GM19351 (cell line): ENCODE measurements at regions not wholly inside any gene's neighbourhood (a gene's known extent, or its start where the extent isn't known, plus 50 kb on each side); places are given as distances from the start of the nearest gene placed in this dataset.
A peak's percentile ranks its signal among the peaks of the same experiment; 100 is the strongest.
"Not testable (repeated sequence)": the region's sequence is repeated elsewhere in the genome, so short reads cannot be mapped to it uniquely, and the experiment has no call there.

Experiments
- ATAC-seq: cut with Tn5 transposase; IDR thresholded peaks from one replicate; pipeline ENCODE4 v1.9.1; 2021; ENCODE audit warnings: mild to moderate bottlenecking, moderate library complexity; ENCODE audit not compliant: unreplicated experiment

DNA sequence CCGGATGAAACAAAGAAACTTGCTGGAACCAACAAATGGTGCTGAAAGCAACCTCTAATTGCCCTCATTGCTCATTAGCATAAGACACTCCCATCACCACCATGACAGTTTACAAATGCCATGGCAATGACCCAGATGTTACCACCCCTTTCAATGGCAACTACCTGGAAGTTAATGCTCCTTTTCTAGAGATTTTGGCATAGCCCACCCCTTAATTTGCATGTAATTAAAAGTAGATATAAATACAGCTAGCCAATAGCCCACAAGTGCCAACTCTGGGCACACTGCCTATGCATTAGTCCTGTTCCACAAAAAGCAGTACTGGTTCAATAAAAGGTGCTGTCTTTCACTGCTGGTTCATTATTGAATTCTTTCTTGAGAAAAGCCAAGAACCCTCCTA, 410.3 kb upstream of the PPP1R2C start:
- no peak for ATAC-seq

DNA sequence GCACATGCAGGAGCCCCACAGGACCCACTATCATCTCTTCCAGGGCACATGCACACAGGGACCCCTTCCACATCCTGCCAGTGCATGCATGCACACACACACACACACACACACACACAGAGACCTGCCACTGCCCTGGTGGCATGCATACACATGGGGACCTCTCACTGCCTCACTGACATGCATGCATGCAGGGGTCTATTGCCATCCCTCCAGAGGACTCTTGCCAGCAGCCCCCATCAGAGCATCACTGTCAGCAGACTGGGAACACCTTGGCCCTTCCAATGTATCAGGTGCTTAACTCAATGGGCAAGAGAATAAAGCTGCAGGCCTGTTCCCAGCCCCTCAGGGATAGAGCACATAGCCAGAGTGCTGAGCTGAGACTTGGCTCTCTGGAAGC, 433.6 kb upstream of the PPP1R2C start:
- ATAC-seq: no peak

DNA sequence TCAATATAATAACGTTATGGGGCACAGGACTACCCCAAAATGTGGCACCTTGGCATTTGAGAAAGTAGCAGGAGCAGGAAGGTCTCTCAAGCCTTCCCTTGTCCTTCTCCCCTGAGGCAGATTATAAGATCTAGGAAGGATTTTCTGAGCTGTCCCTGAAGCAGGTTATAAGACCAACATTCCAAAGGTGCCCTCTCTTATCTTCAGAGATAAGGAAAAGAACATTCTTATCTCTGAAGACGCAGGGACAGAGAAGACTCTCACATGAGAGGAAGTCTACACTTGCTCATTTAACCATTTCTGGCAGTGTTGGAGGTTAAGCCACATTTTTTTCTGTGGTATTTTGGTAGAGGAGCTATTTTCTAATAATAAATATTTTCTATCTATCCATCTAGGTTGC, 437.9 kb upstream of the MAOA start:
- ATAC-seq: no peak

DNA sequence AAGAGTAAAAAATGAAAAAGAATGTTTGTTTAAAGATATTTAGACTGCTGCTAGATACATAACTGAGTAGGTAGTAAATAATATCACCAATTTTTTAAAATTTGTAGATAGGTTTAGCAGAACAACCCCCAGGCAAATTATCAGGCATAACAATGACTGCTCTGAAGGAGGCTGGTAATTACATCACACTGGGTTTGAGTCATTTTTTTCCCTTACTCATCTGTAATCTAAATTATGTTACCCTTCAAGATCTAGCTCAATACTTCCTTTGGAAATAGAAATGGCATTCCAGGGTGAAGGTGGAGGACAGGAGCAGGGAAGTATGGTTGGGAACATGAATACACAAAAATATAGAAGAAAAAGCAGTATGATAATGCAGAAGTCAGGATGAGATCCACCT, 431.6 kb upstream of the MAOA start:
- no peak for ATAC-seq

DNA sequence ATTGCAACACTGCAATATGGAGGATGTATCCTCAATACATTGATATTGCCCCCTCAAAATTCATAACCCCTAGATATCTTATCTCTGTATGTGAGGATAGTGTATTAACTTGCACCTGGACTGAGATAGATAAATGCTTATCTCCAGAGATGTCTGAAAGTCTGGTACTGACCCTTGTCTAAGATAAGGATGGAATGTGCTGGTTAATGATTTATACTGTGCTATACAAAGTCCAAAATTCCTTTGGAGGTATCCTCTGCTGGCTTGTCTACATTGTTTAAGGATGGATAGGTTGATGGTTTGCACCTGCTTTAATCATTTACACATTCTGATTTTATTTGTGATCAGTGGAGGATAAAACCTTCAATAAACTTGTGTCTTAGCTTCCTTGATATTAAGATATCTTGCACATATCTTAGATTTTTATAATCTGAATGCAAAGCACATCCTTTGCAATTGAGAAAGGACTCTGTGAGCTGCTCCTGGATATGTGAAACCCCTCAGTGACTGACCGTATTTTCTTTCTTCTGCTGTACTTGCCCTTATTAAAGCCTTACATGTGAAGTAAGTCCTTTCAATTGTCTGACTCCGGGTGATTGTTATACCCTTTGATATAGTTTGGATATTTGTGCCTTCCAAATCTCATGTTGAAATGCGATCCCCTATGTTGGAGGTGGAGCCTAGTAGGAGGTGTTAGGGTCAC, 430.3 kb upstream of the MAOA start:
- no peak for ATAC-seq

DNA sequence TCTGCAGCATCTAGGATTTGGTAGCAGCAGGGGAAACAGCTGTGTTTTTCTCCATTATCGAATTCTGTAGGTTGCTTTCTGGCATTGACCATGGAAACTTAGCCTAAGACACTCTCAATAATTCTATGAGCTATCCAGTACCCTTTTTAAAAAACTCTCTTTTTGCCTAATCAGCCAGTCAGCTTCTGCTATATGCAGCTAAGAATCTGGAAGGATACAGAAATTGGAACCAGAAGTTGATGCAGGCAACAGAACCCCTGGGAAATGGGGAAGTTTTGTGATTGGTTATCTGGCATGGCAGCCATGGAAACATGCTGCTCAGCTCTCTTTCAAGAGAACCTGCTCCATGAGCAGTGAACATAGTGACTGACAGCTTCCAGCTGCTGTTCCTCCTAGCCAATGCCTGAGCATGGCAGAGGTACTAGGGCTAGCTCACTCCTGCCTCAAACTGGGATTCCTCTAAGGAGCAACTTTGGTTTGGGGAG, 417.6 kb upstream of the MAOA start:
- ATAC-seq: no peak

DNA sequence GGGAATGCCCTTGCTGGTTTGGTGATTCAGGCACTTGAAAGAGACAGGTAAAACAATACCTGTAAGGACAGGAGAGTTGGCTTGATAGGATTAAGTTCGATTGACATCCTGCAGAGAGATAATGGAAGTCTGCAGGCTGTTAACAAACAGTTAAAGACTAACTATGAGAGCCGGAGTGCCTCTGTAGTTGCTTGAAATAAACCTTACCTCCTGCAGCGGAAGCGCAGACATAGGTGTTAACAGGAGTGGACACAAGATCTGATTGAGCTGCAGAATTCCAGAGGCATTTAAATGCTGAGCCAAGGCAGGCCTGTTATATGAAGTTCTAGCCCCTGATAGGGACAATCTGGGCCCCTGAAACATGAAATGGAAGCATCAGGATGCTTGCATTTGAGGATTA, 416.7 kb upstream of the MAOA start:
- ATAC-seq: no peak

DNA sequence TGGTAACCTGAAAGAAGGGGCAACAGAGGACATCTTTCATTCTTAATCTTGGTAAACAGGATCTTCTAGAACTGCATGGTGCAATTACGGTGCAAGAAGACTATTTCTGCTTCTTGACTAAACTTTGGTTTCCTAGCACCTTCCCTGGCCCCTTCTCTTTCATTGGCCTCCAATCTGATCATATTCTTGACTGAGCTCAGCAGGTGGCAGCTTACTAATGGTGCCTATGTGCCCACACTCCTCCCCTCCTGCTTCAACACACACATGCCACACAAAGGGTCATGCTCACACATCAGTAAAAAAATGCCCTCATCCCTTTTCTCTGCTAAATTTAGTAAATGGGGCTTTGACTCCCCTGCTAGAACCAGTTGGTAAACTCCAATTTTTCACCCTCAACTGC, 400.5 kb upstream of the MAOA start:
- ATAC-seq: no peak

DNA sequence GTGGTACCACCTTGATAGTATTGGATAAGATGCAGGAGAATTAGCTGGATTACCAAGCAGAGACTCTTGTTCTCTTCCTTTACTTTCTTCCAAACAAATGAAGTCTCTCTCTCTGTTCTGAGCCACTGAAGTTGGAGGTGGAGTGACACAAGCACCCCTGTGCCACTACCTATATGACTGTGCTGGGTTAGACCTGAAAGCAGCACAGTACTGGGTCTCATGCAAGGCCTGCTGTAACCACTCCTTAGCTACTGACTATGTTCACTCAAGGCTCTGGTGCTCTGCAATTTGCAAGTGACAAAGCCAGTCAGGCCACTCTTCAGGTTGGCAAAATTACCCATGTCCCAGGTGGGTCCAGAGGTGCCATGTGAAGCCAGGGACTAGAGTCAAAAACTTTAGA, 389.6 kb upstream of the MAOA start:
- peak; percentile 63 for ATAC-seq

DNA sequence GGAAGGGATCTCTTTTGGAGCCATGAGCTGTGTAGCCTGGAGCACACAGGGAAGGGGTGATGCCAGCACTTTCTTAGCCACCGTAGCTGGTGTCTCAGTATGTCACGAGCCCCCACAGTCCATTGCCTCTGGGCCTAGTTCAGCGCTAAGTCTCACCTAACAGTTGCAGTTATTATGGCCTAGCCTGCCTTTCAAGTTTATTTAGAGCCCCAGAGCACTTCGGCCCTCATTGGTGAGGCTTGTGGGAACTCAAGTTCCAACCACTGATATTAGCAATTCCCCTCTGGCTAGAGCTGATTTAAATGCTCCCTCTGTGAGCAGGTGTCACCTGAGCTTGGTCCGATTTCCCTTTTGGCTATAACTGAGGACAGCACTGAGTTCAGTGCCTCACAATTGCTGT, 388.4 kb upstream of the MAOA start:
- no peak for ATAC-seq

DNA sequence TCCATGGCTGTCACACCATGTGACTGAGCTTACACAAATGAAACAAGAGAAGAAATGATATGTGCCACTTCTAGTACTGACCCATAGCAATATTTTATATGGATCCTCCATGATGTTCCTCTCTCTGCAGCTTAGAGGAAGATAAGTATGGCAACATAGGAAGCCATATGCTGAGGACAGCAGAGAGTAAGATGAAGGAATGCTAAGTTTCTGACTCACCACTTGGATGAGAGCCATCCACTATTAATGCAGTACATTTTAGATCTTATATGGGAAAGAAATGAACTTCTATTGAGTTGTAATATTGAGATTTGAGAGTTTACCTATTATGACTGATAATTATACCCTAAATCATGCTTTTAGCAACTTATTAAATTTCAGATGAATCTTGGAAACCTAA, 386.9 kb upstream of the MAOA start:
- no peak for ATAC-seq

DNA sequence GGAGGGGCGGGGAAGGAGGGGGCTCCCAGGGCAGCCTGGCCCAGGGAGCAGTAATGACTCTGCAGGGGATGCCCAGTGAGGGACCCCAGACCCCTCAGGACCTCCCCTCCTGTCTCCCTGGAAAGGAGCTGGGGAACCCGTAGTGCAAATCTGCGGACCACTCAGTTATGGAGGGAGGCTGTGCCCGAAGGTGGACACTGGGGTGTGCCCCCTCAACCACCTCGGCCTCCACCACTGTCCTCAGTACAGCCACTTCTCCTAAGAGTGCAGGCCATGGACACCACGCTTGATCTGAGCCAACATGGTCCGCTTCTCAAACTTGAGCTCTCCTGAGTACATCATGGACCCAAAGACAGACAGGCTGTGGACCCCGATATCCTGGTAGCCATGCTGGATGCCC, 378.2 kb upstream of the MAOA start:
- no peak for ATAC-seq

DNA sequence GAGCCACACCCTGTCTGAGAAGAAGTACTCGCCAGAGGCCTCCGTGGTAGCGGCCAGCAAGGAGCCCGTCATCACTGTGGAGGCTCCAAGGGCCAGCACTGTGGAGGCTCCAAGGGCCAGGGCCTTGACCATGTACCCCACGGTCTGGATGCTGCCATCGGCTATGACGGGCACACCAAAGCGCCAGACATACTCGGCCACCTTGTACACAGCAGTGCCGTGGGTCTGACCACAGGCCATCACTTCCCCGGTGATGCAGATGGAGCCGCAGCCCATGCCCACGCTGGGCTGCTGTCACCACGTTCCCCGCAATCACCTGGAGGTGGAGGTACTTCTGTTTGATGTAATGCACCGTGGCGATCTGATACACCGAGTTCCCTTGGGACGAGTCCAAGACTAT, 377.7 kb upstream of the MAOA start:
- ATAC-seq: no peak

DNA sequence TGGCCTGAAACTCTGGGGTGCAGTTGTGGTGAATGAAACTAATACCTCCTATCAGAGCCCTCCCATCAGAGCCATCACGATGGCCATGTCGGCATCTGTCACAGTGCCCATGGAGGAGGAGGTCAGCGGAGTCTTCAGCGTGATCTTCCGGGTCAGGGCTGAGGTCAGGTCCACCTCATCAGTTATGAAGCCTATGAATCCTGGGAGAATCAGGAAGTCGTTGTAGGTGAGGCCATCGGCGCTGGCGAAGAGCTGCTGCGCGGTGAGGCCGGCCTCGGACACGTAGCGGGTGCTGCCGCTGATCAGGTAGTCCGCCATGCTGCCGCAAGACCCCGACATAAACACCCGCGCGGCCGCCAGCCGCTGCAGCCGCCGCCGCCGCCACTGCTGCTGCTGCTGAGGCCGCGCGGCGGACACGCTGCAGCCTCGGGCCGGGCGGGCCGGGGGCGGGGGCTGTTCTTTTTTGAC, 376.7 kb upstream of the MAOA start:
- no peak for ATAC-seq

DNA sequence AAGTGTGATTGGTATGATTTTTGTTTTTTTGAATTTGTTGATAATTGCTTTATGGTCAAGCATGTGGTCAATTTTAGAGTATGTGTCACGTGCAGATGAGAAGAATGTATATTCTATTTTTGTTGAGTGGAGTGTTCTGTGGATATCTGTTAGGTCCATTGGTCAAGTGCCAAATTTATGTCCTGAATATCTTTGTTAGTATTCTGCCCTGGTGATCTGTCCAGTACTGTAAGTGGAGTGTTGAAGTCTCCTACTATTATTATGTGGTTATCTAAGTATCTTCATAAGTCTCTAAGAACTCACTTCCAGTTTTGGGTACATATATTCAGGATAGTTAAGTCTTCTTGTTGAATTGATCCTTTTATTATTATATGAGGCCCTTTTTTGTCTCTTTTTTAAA, 372.9 kb upstream of the MAOA start:
- no peak for ATAC-seq

DNA sequence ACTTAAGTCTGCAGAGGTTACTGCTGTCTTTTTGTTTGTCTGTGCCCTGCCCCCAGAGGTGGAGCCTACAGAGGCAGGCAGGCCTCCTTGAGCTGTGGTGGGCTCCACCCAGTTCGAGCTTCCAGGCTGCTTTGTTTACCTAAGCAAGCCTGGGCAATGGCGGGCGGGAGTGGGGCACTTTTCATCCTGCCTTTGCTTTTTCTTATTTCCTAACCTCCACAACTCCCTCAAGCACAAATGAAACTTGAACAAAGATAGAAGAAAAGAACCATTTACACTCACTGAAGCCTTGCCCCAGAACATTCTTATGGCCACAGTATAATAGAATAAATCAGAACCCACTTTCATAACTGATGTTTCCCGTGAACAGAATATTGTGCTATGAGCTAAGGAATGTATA, 344.5 kb upstream of the MAOA start:
- not testable (repeated sequence) for ATAC-seq

DNA sequence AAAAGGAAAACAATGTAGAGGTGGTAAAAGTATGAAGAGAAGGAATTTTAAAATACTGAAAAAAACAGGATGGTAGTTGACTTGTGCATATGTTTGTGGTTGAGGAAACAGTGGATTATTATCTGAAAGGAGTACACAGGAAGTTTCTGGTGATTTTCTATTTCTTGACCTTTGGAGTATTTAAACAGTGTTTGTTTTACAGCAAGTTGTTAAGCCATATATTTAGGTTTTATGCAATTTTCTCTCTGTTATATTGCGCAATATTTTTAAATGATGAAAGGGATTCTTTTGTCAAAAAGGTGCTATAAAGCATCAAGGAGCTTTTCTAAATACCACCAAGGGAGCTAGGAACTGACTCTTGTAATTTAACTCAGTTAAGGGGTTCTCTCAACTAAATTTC, 343.1 kb upstream of the MAOA start:
- no peak for ATAC-seq

DNA sequence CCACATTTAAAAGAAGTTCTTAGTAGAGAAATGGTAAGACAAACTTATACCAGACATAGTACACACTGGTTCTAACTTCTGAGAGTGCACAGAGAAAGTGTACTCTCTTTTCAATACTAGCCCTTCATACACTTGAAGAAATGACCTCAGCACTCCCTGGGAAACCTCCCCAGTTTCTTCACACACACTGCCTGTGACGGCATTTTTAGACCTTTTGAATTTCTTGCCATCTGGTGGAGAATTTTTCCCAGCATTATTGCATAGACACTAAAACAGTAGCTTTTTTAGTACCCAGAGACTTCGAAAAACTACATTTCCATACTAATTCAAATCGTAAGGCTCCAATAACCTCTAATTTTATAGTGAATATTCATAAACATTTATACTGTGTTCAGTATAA, 341.6 kb upstream of the MAOA start:
- no peak for ATAC-seq

DNA sequence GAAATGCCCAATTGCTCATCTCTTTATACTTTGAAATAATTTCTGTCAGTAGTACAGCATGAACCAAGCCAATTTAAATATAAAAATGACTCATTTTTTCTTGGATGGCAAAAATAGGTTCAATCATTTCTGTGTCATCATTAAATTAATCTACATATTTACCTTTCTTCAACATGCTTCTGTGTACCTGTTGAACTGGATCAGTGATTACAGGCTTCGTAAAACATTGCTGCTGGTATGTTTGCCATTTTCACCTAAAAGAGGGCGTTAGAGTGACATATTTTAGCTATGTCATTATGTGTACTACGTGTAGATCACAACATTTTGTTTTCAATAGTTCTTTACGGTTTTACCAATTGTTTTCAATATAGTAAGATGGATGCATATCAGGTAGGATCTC, 340.5 kb upstream of the MAOA start:
- no peak for ATAC-seq

DNA sequence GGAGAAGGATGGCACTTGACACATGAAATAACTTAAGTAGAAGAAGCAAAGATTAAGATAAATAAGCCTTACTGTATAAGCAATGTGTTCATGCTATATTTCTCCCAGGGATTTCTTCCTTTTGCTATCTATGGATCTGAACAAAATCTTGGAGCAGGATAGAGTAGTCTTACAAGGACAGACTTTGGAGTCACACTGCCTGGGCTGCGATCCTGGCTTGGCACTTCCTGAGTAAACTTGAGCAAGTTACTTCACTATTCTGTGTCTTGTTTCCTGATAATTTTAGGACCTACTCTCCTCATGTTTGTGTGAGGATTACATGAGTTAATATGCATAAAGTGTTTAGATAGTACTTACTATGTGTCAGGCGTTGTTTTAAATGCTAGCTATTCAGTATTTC, 340.0 kb upstream of the MAOA start:
- no peak for ATAC-seq

DNA sequence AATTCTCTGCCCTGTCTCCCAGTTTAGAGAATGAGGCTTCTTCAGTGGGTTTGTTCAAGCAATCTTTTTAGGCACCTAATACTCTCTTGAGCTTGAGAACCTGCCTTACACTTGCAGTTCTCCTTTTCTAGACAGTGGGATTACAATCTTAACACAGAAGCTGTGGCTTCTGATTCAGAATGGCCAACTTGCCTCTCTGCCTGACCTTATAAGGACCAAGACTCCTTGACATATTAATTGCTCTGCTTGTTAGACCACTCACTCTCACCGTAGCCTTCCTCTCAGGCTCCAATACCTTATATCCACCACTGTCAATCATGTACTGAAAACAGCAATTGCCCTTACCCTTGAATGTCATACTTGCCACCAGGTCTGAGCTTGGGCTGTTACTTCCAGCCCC, 338.7 kb upstream of the MAOA start:
- ATAC-seq: no peak

DNA sequence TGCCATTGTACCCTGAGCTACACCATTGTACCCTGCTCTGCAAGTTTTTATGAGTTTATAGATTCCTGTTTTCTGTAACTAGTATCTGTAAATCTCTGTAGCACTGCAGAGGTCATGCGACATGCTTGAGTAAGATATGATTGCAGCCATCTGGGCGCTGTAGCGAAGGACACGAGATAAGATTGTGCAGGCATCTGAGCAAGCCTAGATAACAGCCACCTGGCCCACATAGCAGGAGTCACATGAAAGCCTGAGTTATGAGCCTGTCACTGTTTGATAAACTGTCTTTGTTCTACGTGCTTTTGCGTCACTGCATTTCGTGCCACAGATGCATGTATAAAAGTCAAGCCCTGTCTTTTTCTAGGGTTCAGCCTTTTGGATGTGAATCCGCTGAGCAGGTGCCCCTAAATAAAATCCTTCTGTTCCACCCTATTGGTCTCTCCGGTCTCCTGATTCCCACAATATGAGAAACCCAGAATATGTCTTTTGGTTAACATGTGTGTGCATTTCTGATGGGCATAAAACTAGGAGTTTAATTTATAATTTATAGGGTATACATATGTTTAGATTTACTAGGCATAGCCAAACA, 327.6 kb upstream of the MAOA start:
- ATAC-seq: no peak

DNA sequence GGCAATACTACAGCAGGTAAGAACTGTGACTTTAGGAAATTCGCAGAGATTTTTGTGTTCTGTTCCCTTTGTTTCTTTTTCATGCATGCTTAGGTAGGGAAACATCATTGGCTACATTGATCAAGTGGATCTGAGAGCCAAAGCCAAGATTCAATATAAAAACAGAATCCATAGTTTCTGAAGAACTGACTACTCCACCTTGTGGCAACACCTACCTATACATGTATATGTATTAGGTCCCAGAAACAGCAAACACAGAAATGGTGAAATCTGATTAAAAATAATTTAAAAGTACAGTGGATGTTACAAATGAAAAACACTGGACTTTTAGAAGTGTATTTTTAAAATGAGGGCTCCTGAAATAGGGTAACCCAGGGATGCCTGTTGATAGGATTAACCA, 322.6 kb upstream of the MAOA start:
- no peak for ATAC-seq
